ENCODE measurements at regions not wholly inside any gene's neighbourhood (a gene's known extent, or its start where the extent isn't known, plus 50 kb on each side); places are given as distances from the start of the nearest gene placed in this dataset.

DNA sequence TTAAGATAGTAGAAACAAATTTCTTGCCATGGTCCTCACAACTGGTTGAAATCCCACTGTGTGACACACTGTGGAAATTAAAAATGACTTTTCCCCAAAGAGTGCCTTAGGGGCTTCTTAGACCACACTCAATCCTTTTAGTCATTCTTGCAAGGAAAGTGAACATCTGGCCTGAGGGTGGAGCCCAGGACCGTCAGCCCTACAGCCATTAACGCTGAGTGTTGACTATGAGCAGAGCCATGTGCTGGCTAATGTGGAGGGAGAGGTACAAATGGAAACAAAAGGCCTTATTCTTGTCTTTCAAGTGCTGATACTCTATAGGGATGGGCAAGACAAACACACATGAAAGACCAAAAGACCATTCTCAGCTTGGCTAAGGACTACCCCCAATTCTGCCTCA lies 456.5 kb downstream of the ZSWIM6 start:
- Mint-ChIP-seq H3K4me1 (no peaks in the 10 kb centered on the region), H3K27me3 (ENCODE audit: low read depth in 2 of 2) (no peaks in the 10 kb centered on the region), H3K9me3 (peaks cover 0 to 3% of the 10 kb centered on the region in 2 donors), H3K36me3 (peaks cover 10% of the 10 kb centered on the region), H3K27ac (no peak overlapping the region), H3K4me3 (no peak overlapping the region)
- Histone ChIP-seq H3K36me3 (ENCODE audit: control insufficient read depth, insufficient read depth, low read length) (no peaks in the 10 kb centered on the region), H3K27ac (ENCODE audit: low read length) (no peak overlapping the region), H3K9me3 (ENCODE audit: control insufficient read depth, insufficient read depth, low read length) (no peaks in the 10 kb centered on the region), H3K4me3 (ENCODE audit: low read length) (no peak overlapping the region), H3K27me3 (ENCODE audit: control insufficient read depth, insufficient read depth, low read length) (no peaks in the 10 kb centered on the region), H3K4me1 (ENCODE audit: control insufficient read depth, insufficient read depth, low read length) (no peaks in the 10 kb centered on the region)
- WGBS (ENCODE audit: insufficient coverage), result 66% methylated on average over 2 of the region's 2 CpGs
- intact Hi-C loops (cut with micrococcal nuclease), result no loop called here
- ATAC-seq, result no peak
- DNase-seq, result no peak
- TF ChIP-seq, protein P1, sequence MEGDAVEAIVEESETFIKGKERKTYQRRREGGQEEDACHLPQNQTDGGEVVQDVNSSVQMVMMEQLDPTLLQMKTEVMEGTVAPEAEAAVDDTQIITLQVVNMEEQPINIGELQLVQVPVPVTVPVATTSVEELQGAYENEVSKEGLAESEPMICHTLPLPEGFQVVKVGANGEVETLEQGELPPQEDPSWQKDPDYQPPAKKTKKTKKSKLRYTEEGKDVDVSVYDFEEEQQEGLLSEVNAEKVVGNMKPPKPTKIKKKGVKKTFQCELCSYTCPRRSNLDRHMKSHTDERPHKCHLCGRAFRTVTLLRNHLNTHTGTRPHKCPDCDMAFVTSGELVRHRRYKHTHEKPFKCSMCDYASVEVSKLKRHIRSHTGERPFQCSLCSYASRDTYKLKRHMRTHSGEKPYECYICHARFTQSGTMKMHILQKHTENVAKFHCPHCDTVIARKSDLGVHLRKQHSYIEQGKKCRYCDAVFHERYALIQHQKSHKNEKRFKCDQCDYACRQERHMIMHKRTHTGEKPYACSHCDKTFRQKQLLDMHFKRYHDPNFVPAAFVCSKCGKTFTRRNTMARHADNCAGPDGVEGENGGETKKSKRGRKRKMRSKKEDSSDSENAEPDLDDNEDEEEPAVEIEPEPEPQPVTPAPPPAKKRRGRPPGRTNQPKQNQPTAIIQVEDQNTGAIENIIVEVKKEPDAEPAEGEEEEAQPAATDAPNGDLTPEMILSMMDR (IDR thresholded peaks at IDR 0.05), result no peak

DNA sequence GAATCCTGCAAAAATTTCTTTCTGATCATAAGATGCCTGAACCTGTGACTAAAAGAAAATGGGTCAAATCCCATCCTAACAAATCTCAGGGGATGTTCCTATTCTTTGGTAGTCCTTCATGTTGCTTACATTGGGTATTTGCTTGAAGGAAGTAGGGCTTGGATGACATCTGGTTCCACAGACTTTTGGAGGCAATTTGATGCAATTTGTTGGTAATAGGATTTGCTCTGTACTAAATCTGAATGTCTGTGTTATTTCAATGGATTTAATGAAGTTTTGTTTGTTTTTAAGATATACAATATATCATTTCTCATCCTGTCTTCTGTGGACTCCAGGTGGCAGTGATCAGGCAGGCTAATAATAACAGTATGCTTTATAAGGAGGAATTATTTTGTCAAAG lies 457.9 kb downstream of the ZSWIM6 start:
- no peaks in the 10 kb centered on the region for H3K9me3 ChIP-seq (ENCODE audit: control insufficient read depth, insufficient read depth, low read length)
- no peaks in the 10 kb centered on the region for H3K4me1 Mint-ChIP-seq
- peaks cover 10% of the 10 kb centered on the region for H3K36me3 Mint-ChIP-seq
- TF ChIP-seq, protein P1 (IDR thresholded peaks at IDR 0.05), result no peak
- no peak overlapping the region for H3K27ac ChIP-seq (ENCODE audit: low read length)
- no peaks in the 10 kb centered on the region for H3K27me3 Mint-ChIP-seq (ENCODE audit: low read depth in 2 of 2)
- no peak for ATAC-seq
- H3K27ac Mint-ChIP-seq, result no peak overlapping the region
- peaks cover 0 to 3% of the 10 kb centered on the region in 2 donors for H3K9me3 Mint-ChIP-seq
- intact Hi-C loops (cut with micrococcal nuclease), result no loop called here
- H3K4me1 ChIP-seq (ENCODE audit: control insufficient read depth, insufficient read depth, low read length), result no peaks in the 10 kb centered on the region
- H3K4me3 Mint-ChIP-seq, result no peak overlapping the region
- no peak for DNase-seq
- no peaks in the 10 kb centered on the region for H3K36me3 ChIP-seq (ENCODE audit: control insufficient read depth, insufficient read depth, low read length)
- H3K27me3 ChIP-seq (ENCODE audit: control insufficient read depth, insufficient read depth, low read length), result no peaks in the 10 kb centered on the region
- no peak overlapping the region for H3K4me3 ChIP-seq (ENCODE audit: low read length)

DNA sequence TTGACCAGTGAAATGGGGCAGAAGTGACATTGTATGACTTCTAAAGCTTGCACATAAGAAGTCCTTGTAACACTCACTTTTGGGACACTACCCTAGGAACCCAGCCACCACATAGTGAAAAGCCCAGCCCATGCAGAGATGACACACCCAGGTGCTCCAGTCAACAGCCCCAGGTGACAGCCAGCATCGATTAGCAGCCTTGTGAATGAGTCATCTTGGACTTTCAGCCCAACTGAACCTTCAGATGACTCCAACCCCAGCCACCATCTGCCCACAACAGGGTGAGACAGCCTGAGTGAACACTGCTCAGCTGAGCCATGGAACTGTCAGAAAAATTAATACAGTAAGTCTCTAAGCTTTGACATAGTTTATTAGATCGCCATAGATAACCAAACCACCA lies 458.6 kb downstream of the ZSWIM6 start:
- no peak for ATAC-seq
- intact Hi-C loops (cut with micrococcal nuclease), result no loop called here

DNA sequence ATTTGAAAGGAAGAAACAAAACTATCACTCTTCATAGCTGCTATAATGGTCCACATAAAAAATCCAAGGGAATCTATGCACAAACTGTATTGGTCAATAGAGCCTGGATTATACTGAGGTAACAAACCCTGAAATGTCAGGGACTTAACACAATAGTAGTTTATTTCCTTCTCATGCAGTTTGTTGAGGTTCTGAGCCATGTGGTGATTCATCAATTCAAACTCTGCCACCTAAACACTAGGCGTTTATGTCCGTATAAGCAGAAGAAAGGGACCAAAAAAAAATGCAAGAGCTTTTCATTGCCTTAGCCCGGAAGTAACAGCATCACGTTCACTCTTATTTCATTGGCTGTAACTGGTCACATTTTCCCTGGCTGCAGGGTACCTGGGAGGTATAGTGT lies 464.7 kb downstream of the ZSWIM6 start:
- TF ChIP-seq, protein P1 (IDR thresholded peaks at IDR 0.05), result no peak
- no peaks in the 10 kb centered on the region for H3K9me3 Mint-ChIP-seq
- ATAC-seq (no peak), DNase-seq (no peak)
- Histone ChIP-seq H3K4me3 (ENCODE audit: low read length) (no peak overlapping the region), H3K4me1 (ENCODE audit: control insufficient read depth, insufficient read depth, low read length) (no peaks in the 10 kb centered on the region), H3K27me3 (ENCODE audit: control insufficient read depth, insufficient read depth, low read length) (no peaks in the 10 kb centered on the region), H3K36me3 (ENCODE audit: control insufficient read depth, insufficient read depth, low read length) (no peaks in the 10 kb centered on the region), H3K27ac (ENCODE audit: low read length) (no peak overlapping the region), H3K9me3 (ENCODE audit: control insufficient read depth, insufficient read depth, low read length) (no peaks in the 10 kb centered on the region)
- WGBS (ENCODE audit: insufficient coverage), result 83% methylated on average over 4 of the region's 4 CpGs
- H3K27ac Mint-ChIP-seq, result no peak overlapping the region
- intact Hi-C loops (cut with micrococcal nuclease), result no loop called here
- H3K27me3 Mint-ChIP-seq (ENCODE audit: low read depth in 2 of 2), result no peaks in the 10 kb centered on the region
- H3K36me3 Mint-ChIP-seq, result no peaks in the 10 kb centered on the region
- no peaks in the 10 kb centered on the region for H3K4me1 Mint-ChIP-seq
- no peak overlapping the region for H3K4me3 Mint-ChIP-seq

More for the DNA sequence above, 458.6 kb downstream of the ZSWIM6 start:
- Mint-ChIP-seq H3K27me3 (ENCODE audit: low read depth in 2 of 2) (no peaks in the 10 kb centered on the region), H3K4me3 (no peak overlapping the region), H3K4me1 (no peaks in the 10 kb centered on the region), H3K27ac (no peak overlapping the region), H3K9me3 (no peaks in the 10 kb centered on the region), H3K36me3 (peaks cover 9% of the 10 kb centered on the region)
- Histone ChIP-seq H3K36me3 (ENCODE audit: control insufficient read depth, insufficient read depth, low read length) (no peaks in the 10 kb centered on the region), H3K4me3 (ENCODE audit: low read length) (no peak overlapping the region), H3K9me3 (ENCODE audit: control insufficient read depth, insufficient read depth, low read length) (no peaks in the 10 kb centered on the region), H3K4me1 (ENCODE audit: control insufficient read depth, insufficient read depth, low read length) (no peaks in the 10 kb centered on the region), H3K27ac (ENCODE audit: low read length) (no peak overlapping the region), H3K27me3 (ENCODE audit: control insufficient read depth, insufficient read depth, low read length) (no peaks in the 10 kb centered on the region)
- DNase-seq, result no peak
- TF ChIP-seq, protein P1 (IDR thresholded peaks at IDR 0.05), result no peak
- WGBS (ENCODE audit: insufficient coverage), result 86% methylated on average over 2 of the region's 2 CpGs

All from natural killer cell (primary cell).